Stimulated activated CD4-positive, alpha-beta T cell treated with anti-CD3 and anti-CD28 coated beads, Interleukin-4, amount 100 ng/mL, for 48 hours (primary cell): ENCODE measurements at regions not wholly inside any gene's neighbourhood (a gene's known extent, or its start where the extent isn't known, plus 50 kb on each side); places are given as distances from the start of the nearest gene placed in this dataset.
"Not testable (repeated sequence)": the region's sequence is repeated elsewhere in the genome, so short reads cannot be mapped to it uniquely, and the experiment has no call there.

Source experiments
- DNase-seq, 2 donors: peaks; one replicate each; pipeline ENCODE4 v3.0.0-alpha.2; 2020; ENCODE audit warnings: low read depth in 2 of 2

DNA sequence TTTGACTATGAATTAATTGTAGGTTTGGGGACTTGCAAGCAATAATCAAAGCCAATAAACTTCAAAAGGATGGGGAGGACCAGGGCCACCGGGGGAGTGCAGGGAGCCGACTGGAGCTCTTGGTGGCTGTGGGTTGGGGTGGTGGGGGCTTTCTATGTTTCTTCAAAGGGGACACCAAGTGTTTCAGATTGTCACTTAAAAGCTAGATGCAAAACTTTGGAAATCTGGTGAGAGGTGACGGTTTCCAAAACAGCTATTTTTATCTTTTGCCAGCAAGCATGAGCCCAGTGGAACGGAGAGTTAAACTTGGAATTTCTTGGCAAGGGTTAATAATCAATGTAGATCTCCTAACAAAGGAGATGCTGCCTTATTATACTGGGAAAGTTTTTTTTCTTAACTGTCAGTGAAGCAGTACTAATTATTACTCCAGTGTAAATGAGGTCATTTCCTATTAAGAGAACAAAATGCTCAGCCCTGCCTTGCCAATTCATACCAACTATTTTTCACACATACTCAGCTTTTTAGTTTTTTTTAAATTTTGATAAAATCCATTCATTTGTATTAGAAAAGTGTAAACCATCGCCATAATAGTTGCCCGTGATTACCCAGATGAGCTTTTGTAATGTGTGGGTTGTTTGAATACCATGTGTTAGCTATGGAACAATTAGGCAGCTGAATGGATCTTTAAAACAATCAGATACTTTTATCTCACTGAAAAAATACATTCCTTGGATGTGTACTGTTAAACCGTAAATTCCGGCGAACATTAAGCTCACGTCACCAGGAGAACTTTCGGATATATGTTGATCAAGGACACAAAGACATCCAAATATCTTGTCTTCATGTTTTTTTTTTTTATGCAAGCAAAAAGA, 95.9 kb upstream of the ZNF536 start:
- no peak for DNase-seq

DNA sequence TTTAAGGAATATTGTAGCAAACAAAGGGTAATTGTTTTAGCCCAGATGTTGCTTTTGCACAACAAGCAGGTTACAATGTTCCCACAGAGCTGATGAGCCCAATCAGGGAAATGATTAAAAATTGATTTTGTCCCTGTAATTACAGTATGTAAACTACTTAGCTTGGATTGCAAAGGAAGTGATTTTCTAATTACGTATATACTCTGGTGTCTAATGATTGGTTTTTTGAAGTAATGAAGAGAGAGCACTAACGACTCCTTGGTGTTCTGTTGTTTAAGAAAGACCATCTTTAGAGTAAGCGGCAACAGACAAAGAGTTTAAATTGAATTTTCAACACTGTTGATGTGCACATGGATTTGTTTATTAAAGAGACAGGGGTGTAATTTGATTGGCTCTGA, 95.3 kb upstream of the ZNF536 start:
- no peak for DNase-seq

DNA sequence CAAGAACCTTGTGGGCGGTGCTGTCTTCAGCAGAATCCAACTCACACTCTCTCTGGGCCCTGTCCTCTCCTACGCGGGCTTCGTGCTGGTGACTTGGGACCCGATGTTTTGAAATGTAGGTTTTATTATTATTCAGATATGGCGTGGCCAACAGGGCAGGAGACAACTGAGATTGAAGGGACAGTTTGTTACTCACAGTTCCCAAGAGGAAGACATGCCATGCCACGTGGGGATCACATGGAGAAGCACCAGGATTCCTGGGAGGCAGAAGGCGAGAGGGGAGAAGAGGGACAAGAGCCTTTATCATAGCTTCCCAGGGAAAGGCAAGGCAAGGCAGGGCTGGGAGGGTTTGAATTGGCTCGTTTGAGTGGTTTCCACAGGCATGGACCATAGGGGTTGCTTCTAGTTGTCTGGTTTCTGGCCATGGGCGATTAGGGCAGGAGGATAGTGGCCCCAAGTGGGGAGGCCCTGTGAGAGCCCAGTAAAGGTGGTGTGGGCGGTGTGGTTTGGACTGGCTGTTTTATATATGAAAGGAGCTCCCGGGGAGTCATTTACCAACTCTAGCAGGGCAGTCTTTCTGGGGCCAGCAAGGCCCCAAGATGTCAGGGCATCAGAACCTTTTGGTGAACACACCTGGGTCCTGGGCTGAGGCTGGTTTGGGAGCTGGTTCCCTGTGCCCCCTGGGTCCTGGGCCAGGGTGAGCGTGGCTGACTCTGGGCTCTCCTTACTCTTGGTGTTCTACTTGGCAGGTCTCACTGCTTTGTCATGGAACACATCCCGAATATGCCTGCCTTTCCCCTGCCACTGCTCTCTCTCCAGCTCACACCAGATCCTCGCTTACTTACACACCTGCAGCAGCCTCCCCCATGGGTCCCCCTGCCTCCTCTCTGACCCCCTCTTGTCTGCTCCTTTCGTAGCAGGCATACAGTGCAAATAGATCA, 94.0 kb upstream of the ZNF536 start:
- no peak for DNase-seq

DNA sequence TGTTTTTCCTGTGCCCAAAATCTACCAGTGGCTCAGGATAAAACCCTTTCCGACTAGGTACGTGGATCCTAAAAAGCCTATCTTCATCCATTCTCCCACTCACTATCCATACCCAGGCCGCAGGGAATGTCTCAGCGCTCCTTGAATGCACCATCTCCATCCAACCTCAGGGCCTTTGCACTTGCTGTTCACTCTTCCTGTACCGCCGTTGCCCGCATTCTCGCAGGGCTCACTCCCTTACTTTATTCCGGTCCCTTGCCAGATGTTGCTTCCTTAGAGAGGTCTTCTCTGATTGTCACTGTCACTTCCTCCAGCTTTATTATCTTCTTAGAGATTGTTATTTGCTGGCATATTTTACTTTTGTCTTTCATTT, 93.3 kb upstream of the ZNF536 start:
- no peak for DNase-seq

DNA sequence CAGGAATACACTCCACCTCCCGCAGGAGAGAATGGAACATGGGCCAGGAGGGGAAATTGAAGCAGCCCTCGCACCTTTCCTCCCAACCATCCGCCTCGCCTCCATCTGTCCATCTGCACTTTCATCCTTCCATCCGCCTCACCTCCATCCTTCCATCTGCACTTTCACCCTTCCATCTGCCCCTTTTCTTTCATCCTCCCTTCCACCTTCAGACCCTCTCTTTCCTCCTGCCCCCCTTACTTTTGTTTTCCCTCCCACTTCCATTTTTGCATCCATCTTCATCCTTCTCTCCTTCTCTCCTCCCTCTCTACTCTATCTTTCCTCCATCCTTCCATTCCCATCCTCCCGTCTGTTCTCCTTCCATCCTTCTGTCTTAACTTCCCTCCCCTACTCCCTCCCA, 92.2 kb upstream of the ZNF536 start:
- DNase-seq, result no peak

DNA sequence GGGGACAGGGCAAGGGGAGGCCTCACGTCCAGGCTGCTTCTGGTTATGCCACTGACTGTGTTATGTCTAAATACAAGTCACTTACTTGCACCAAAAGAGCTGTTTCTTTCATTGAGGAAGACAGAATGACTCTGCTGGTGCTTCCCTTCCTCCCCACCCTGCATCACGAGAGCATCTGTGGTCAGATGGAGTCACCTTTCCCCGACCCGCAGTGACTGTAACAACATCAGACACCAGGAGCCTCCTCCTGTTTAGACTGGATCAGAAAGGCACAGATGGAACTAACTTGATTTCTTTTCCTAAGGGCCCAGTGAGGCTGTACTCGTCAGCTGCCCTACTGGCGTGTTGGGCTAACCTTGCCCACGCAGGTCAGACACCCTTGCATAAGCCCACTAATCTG, 90.3 kb upstream of the ZNF536 start:
- DNase-seq, result no peak

DNA sequence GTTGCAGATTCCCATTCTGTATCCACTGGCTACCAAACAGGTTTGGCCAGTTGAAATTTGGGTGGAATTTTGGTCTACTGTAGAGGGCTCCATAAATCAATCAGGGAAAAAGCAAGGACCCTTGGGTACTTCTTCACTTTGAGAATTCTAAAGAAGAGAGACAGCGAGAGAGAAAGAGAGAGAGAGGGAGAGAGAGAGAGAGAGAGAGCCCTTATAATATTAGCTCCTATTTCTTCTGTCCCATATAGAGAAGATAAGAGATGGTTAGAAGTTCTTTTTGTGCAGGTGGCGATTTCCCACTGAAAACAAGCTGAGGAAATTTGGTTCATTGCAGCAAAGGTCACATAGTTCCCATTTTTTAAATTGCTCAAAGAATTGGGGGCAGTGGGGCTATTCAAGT, 88.6 kb upstream of the ZNF536 start:
- DNase-seq, result no peak

DNA sequence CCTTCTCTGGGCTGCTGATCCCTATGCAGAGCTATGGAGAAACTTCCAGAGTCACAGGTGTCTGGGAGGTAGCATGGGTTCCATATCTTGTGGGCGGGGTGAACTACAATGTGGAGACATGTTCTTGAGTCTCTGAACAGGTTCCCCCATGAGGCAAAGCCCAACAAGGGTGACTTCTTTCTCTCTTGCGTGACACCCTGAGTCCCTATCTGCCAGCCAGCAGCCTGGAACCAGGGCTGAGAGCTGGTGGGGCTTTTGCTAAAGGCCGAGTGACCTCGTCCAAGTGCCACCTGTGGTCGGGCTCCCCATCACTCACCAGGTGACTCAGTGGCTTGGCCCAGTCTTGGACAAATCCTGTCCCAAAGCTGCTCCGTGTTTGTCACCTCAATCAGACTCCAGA, 88.0 kb upstream of the ZNF536 start:
- no peak for DNase-seq

DNA sequence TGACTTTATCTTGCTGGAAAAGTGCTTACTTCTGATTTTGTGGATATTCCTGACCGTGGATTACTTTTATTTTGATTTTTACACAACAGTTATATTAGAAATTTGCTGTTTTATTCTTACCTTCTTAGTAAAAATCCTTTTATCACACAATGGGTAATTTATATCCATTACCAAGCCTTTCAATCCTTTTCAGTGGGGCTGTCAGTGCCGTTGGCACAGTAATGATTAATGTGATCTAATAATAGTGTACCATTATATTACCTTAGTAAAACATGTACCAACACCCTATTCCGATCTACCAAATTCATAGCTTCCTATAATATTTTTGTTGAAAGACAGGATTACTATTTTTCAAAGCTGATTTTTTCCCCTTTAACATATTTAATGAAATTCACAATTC, 87.3 kb upstream of the ZNF536 start:
- no peak for DNase-seq

DNA sequence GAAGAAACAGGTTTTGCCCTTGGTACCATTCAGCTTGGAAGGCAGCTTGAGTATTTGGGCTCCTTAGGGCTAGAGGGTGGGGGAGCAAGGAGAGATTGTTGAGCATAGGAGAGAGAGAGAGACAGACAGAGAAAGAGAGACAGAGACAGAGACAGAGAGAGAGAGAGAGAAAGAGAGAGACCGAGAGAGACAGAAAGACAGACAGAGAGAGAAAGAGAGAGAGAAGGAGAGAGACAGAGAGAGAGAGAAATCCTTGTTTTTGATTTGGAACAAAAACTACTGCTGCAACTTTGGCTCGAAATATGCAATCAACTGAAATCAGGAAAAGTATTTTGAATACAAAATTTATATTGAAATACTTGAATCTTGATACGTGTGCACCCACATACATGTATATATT, 85.8 kb upstream of the ZNF536 start:
- no peak for DNase-seq

DNA sequence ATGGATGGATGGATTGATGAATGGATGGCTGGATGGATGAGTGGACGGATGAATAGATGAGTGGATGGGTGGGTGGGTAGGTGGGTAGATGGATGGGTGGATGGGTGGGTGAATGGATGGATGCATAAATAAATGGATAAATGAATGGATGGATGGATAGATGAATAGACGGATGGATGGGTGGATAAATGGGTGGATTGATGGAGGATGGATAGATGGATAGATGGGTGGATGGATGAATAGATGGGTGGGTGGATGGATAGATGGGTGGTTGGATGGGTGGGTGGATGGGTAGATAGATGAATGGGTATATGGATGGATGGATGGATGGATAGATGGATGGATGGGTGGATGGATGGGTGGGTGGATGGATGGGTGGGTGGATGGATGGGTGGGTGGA, 84.9 kb upstream of the ZNF536 start:
- DNase-seq, result no peak

DNA sequence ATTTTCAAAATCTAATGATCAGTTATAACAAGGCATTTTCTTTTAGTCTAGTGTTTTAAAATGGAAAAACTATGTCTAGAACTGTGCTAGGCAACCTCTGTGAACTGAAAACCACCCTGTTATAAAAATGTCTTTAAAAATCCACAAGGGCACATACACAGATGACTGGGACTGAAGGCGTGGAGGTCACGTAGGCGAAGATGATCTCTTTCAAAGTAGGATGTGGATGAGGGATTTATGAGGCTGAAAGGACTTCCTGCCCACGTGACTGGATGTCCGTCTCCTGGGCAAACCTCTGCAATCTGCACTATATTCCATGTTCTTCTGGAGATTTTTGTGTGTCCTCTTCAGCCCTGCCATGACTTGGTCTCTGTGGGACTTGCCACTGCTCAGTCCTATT, 84.2 kb upstream of the ZNF536 start:
- no peak for DNase-seq

DNA sequence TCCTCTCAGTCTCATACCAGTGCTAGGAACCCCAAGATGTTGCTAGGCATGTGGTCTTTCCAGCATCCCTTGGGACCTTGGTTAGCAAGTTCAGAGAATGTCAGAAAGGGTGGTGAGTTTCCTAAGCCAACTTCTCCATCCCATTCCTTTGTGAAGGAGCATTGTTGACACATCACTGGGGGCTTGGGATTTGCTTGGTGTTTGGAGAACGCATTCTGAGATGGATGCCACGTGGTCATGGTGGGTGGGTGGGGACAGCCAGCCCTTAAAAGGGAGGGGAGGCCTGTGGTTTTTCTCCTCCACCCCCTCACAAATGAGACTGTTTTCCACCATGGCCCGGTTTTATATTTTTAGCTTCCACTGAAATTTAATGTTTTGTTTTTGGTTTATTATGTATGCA, 83.3 kb upstream of the ZNF536 start:
- DNase-seq, result no peak

DNA sequence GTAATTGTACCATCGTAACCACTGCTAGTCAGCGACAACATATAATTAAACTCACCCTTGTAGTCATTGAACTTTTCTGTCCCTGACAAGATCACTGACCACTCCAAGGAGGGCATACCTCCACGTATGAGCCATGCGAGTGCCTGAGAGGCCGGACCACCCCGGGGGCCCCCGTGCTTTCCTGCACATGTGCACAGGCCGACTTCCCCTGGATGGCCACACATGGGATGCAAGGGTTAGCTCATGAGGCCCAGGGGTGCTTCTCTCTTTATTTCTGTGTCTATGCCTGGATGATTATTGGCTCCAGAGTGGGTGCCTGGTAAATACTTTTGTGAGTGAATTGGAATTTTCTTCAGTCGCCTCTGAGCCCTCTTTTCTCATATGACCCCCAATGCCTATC, 82.8 kb upstream of the ZNF536 start:
- DNase-seq, result no peak

DNA sequence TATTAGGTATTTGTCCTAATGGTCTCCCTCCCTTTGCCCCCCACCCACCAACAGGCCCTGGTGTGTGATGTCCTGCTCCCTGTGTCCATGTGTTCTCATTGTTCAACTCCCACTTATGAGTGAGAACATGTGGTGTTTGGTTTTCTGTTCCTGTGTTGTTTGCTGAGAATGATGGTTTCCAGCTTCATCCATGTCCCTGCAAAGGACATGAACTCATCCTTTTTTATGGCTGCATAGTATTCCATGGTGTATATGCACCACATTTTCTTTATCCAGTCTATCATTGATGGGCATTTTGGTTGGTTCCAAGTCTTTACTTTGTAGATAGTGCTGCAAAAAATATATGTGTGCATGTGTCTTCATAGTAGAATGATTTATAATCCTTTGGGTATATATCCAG, 81.4 kb upstream of the ZNF536 start:
- not testable (repeated sequence) for DNase-seq

DNA sequence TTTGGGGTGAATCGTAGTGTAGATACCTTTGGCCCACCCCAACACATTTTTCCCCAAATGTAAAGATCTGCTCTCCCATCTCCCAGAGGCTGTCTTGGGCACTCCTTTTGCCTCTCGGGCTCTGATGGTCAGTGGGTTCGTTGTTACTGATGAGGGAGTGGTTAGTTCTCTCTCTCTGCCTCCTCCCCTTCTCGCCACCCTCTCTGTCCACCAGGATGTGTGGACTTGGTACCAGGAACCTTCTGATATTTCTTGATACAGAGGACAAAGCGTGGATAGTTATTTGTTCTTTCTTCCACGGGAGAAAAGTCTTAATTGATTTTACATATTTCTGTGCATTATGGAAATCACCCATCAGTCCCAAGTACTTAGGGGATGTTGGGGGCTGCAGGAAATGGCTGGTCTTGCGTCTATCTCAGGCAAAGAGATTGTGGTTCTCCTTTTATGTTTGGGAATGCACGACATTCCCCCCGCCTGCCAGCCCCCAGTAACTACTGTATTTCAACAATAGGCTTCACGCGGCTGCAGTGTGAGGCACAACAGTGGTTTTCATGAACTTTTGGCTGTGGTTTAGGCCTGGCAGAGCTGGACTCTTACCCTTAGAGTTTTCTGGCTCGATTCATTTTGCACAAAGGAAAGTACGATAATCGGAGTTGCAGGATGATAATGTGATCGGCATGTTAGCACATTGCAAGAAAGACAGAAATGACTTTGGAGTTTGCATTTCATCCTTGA, 79.0 kb upstream of the ZNF536 start:
- no peak for DNase-seq

DNA sequence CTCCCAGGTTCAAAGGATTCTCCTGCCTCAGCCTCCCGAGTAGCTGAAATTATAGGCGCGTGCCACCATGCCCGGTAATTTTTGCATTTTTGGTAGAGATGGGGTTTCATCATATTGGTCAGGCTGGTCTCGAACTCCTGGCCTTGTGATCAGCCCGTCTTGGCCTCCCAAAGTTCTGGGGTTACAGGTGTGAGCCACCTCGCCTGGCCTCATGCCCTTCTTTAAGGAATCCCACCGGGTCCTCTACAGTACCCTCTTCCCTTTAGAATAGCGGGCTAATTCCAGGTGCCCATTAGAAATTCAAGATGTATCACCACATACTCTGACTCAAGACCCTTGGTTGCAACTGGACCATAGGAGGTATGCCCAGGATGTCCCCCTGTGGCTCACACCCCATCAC, 74.2 kb upstream of the ZNF536 start:
- DNase-seq, result no peak

DNA sequence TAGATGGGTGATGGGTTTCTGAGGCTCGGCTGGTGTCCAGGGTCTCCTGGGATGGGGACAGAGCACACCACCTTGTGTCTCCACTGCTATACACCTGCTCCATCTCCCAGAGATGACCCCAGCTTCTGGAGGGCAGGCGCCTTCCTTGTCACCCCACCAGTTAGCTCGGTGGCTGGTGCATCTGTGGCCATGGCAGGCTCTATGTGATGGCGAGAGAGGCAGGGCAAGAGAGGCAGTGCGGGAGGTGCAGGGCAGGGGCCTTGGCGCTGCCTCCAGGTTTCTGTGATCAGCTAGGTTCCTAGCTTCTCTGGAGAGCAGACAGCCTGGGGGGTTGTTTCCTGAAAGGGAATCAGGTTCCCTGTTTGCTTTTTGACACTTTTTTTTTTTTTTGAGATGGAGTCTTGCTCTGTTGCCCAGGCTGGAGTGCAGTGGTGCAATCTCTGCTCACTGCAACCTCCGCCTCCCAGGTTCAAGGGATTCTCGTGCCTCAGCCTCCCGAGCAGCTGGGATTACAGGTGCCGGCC, 69.0 kb upstream of the ZNF536 start:
- no peak for DNase-seq

DNA sequence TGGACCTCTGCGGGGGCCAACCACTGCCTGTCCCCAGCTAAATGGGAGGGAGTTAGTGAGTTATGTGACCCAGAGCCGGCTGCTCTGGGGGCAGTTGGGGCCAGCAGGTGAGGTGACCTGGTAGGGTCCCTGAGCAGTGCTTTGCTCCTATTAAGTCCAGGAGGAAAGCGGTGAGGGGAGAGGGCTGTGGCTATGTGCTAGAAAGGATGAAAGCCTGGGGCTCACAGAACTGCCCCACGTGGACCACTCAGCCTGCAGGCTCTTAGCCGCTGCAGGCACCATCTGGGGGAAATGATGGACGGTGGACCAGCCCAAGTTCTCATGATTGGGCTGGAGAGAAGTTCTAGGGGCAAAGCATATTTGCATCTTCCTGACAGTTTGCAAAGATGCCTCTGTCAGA, 67.6 kb upstream of the ZNF536 start:
- DNase-seq, result no peak

DNA sequence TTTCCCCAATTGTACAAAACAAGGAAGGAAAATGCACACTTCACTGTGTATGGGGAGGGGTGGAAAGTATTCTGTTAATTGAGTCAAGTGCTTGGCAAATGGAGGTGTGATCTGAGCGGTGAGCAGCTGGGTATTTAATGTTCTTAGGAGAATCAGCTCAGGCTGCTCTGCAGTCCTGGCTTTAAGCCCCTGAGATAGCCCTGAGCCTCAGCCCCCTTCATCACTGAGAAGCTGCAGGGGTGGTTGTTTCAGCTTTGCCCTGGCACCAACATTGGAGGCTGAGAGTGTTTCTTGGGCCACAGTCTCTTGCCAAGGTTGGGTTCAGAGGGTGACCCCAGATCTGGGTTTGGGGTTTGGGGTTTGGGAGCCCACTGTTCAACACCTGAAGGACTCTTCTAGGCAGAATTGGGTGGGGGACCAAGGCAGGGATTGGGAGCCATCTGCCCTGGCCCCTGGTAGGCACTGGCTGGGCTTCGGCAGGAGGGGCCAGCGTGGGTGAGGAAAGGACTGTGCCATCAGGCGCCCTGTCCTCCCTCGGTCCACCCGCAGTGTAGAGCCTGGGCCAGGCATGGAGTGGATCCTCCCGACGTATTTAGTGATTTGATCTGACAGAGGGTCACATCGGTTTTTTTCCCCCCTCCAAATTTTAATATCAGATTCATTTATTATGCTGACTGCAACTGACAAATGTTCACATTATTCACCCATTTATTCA, 66.7 kb upstream of the ZNF536 start:
- DNase-seq, result no peak

DNA sequence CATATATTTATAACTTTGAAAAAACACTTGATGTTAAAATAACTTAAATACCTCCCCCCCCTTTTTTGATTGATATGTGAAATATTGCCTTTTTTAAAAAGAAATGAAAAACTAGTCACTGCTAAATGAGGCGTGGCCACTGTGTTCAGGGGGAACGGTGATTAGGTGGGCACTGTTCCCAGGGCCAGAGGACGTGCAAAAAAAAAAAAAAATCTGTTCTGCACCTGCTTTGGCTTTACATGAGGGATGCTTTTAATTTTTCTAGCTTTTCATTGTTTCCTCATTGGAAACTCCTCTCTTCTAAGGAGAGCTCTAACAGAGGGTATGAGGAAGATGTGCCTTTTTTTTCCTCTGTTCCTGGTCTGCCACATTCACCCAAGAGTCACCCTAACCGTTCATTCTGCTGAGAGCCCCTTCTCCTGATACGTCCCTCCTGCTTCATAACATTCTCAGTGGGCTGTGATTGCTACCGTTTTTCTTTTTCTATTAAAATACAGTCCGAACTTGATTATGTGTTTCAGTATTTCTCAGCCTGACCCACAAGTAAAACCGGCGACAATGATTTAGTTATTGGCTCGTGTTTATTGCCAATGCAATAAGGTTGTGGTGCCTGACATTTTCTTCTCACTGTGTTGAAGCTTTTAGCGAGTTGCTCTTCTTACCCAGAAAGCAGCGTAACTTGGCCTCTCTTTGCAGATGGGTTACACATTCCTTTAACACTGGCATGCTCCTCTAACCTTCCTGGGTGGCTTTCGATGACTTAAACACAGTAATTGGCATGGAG, 64.8 kb upstream of the ZNF536 start:
- DNase-seq, result no peak
